Activated CD8-positive, alpha-beta memory T cell treated with anti-CD3 and anti-CD28 coated beads, Interleukin-2, amount 50 U/mL, for 24 hours (primary cell): ENCODE measurements at regions not wholly inside any gene's neighbourhood (a gene's known extent, or its start where the extent isn't known, plus 50 kb on each side); places are given as distances from the start of the nearest gene placed in this dataset.

Experiments used
- DNase-seq: peaks from one replicate; pipeline ENCODE4 v3.0.0-alpha.2; 2020; ENCODE audit errors: extremely low read depth

DNA sequence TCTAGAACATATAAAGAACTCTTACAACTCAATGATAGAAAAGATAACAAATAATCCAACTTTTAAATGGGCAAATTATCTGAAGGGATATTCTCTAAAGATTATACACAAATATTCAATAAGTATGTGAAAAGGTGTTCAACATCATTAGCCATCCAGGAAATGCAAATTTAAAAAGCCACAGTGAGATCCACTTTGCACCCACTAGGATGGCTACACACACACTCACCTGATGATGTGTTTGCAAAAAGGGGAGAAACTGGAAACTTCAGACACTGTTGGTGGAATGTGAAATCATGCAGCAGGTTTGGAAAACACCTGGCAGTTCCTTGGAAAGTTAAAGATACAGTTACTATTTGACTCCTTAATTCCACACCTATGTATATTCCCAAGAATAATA, 87.2 kb upstream of the GYPC start:
- no peak for DNase-seq

DNA sequence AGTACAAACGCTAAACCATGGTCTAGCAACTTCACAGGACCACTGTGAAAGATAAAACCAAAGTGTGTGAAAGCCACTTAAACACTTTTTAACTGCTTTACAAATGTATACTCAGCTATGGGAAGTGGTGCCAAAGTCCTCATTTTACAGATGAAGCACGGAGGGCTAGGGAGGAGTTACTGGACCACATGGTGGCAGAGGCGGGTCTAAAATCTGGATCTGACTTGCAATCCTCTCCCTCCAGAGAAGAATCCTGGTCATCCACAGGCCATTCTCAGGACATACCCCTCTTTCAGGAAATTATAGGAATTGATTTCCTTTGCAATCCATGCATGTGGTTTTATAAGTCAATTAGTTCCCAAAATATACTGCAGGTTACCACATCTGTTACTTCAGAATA, 84.6 kb upstream of the GYPC start:
- DNase-seq, result no peak

DNA sequence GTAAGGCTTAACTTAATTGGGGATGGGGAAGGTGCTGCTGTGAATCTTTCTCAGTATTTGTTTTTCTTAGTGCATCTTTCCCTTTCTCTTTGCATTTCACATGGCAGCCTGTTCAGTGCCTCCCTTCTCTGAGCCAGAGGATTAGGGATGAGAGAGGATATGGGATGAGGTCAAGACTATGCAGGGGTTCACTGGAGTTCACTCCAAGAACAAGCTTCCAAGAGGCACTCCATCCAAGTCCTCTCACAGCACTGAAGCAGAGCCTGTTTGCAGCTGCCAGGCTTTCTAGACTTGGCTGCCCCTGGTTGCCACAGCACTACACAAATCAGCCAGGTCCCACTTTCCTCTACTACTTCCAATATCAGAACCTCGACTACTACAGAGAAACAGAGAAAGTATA, 80.3 kb upstream of the GYPC start:
- DNase-seq, result no peak

DNA sequence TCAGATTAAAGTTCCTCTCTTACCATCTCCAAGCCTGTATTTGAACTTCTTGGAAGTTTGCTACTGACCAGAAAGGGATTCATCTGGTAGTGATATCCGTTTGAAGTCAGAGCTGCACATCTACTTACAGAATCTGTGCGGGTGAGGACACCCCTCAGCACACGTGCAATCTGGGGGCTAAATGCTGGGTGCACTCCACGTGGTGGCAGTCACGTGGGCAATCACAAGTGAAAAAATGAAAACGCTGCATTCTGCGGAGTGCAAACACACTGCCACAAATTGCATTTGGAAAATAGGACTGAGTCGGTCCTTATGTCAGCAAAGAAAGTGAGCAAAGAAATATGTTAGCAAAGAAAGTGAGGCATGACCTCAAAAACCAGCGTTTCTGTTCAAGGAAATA, 76.1 kb upstream of the GYPC start:
- DNase-seq, result no peak

DNA sequence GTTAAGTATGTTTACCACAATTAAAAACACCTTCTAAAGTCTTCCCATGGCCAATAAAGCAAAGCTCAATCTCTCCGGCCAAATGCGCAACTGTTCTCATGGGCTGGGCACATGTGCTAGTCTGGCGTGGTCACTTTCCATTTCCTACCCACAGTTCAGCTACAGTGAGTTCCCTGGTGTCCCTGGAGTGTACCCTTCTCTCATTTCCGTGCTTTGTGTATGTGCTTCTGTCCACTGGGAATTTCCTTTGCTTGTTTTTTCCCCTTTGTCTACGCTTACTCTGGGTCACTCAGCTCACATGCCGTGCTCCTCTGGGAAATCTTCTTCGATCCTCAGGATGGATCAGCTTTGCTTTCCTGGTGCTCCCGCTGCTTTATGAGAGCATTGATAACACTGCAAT, 69.6 kb upstream of the GYPC start:
- no peak for DNase-seq

DNA sequence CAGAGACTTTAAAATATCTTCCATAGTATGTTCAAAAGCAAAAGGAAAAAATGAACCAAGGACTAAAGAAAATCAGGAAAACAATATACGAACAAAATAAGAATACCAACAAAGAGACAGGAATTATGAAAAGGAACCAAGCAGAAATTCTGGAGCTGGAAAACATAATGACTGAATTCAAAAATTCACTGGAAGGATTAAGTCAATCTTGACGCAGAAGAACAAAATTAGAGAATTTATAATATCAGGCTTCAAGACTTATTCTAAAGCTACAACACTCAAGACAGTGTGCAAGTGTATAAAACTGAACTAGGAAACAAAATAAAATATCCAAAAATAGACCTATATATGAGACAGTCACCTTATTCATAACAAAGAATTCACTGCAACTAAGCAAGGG, 56.9 kb upstream of the GYPC start:
- DNase-seq, result no peak

DNA sequence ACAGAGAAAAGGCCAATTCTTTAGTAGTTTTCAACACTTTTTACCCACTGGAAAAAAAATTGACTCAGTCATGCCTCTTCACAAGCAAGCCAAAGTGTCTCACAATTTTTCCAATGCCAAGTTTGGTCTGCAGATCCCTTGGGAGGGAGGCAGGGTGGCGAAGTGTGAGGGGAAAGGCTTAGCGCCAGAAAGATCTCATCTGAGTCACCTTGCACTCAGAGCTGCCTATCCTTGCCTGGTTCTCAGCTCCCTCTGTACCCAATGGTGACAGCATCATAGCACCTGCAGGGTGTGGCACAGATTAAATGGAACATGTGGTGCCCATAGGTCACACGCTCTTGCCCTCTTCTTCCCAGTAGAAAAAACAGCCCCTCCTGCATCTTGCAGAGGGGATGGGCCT, 55.2 kb upstream of the GYPC start:
- DNase-seq, result no peak

DNA sequence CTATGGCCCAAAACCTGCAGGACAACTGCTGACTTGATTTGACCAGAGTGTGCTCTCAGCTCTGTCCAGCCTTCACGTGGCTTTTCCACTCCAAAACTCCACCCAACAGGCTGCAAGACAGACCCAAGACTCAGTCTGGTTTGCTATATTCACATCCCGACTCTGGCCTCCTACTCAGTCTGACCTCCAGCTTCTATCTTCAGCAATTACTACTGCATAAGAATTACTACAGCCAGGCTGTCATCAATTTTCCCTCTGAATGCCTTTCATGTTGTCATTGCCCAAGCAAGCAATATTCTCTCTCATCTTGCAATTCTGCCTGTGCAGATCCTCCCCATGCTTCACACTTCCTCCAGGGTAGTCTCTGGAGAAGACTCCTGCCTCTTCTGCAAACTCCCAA, 53.6 kb upstream of the GYPC start:
- DNase-seq, result no peak
